ENCODE measurements at regions not wholly inside any gene's neighbourhood (a gene's known extent, or its start where the extent isn't known, plus 50 kb on each side); places are given as distances from the start of the nearest gene placed in this dataset.

DNA sequence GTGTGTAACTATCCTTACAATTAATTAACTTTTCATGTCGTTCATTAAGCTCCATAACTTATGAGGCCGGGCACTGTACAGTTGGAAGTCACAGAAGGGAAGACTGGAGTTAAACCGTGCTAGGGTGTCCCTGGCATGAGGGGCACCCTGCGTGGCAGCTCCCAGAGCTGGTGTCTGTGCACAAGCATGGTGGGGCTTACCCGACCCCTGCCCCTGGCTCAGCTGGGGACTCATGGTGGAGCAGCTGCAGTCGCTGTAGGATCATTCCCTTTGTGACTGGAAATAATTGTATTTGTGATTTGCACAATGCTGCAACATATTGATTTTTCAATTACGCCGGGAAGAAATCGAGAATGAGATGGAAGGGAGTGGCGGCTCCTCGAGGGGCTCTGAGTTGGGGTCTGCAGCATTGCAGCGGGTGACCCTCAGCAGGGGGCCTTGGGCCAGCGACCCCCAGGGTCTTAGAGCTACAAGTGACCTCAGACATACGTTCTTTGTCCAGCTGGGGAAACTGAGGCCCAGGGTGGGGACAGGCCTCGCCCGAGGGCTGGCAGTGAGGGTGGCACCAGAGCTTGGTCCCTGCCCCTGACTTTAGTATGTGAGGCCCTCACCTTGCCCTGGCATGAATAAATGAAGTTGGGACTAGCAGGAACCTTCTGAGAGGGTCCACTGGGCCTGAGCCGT, 125.4 kb downstream of the KIF26A start:
- no peaks in the 10 kb centered on the region for H3K79me2 ChIP-seq (ENCODE audit: insufficient read depth, low read length)
- BruUV-seq (replicated peaks): no TSS peak
- H3K4me1 ChIP-seq (ENCODE audit: control insufficient read depth in 1 of 2, insufficient read depth in 2 of 2, low read length in 2 of 2): no peaks in the 10 kb centered on the region
- H3K9ac ChIP-seq (ENCODE audit: low read length): no peak overlapping the region
- peaks cover 0 to 8% of the 10 kb centered on the region in 2 experiments; a peak in 1 of 4 replicates for H3K9me3 ChIP-seq (ENCODE audit: control insufficient read depth in 1 of 2, insufficient read depth in 1 of 2, low read depth in 1 of 2, low read length in 2 of 2)
- H2AFZ ChIP-seq (ENCODE audit: low read depth, low read length, poor library complexity, severe bottlenecking): no peak overlapping the region
- H3K4me2 ChIP-seq (ENCODE audit: low read length): no peak overlapping the region
- no peaks in the 10 kb centered on the region for H3K27me3 ChIP-seq (ENCODE audit: insufficient read depth, low read length)
- TF ChIP-seq, protein P1, sequence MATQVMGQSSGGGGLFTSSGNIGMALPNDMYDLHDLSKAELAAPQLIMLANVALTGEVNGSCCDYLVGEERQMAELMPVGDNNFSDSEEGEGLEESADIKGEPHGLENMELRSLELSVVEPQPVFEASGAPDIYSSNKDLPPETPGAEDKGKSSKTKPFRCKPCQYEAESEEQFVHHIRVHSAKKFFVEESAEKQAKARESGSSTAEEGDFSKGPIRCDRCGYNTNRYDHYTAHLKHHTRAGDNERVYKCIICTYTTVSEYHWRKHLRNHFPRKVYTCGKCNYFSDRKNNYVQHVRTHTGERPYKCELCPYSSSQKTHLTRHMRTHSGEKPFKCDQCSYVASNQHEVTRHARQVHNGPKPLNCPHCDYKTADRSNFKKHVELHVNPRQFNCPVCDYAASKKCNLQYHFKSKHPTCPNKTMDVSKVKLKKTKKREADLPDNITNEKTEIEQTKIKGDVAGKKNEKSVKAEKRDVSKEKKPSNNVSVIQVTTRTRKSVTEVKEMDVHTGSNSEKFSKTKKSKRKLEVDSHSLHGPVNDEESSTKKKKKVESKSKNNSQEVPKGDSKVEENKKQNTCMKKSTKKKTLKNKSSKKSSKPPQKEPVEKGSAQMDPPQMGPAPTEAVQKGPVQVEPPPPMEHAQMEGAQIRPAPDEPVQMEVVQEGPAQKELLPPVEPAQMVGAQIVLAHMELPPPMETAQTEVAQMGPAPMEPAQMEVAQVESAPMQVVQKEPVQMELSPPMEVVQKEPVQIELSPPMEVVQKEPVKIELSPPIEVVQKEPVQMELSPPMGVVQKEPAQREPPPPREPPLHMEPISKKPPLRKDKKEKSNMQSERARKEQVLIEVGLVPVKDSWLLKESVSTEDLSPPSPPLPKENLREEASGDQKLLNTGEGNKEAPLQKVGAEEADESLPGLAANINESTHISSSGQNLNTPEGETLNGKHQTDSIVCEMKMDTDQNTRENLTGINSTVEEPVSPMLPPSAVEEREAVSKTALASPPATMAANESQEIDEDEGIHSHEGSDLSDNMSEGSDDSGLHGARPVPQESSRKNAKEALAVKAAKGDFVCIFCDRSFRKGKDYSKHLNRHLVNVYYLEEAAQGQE (IDR thresholded peaks at IDR 0.05; ENCODE audit: low read depth): no peak
- TF ChIP-seq, protein P2, sequence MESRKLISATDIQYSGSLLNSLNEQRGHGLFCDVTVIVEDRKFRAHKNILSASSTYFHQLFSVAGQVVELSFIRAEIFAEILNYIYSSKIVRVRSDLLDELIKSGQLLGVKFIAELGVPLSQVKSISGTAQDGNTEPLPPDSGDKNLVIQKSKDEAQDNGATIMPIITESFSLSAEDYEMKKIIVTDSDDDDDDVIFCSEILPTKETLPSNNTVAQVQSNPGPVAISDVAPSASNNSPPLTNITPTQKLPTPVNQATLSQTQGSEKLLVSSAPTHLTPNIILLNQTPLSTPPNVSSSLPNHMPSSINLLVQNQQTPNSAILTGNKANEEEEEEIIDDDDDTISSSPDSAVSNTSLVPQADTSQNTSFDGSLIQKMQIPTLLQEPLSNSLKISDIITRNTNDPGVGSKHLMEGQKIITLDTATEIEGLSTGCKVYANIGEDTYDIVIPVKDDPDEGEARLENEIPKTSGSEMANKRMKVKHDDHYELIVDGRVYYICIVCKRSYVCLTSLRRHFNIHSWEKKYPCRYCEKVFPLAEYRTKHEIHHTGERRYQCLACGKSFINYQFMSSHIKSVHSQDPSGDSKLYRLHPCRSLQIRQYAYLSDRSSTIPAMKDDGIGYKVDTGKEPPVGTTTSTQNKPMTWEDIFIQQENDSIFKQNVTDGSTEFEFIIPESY (IDR thresholded peaks at IDR 0.05; ENCODE audit: extremely low read depth, insufficient replicate concordance, low read length): no peak
- no peak for TF ChIP-seq POLR2A (IDR thresholded peaks at IDR 0.05; ENCODE audit: borderline replicate concordance, extremely low read depth, insufficient read depth, insufficient read length)
- no peak for TF ChIP-seq ZNF274 (IDR thresholded peaks at IDR 0.05; ENCODE audit: low read depth, low read length)
- no peak for TF ChIP-seq RAD21 (IDR thresholded peaks at IDR 0.05; ENCODE audit: low read depth)
- no peak for TF ChIP-seq SRF (IDR thresholded peaks at IDR 0.05; ENCODE audit: low read depth)
- no peak for TF ChIP-seq JUND (IDR thresholded peaks at IDR 0.05)
- no peak for TF ChIP-seq CBX3 (IDR thresholded peaks at IDR 0.05; ENCODE audit: low read depth)
- TF ChIP-seq ZFX (IDR thresholded peaks at IDR 0.05): no peak
- no peak for TF ChIP-seq POLR2AphosphoS5 (IDR thresholded peaks at IDR 0.05; ENCODE audit: low read depth, low read length)
- TF ChIP-seq EZH2phosphoT487 (IDR thresholded peaks at IDR 0.05; ENCODE audit: borderline replicate concordance): no peak
- no peak for TF ChIP-seq EGR1 (IDR thresholded peaks at IDR 0.05; ENCODE audit: low read depth)
- TF ChIP-seq, protein P3, sequence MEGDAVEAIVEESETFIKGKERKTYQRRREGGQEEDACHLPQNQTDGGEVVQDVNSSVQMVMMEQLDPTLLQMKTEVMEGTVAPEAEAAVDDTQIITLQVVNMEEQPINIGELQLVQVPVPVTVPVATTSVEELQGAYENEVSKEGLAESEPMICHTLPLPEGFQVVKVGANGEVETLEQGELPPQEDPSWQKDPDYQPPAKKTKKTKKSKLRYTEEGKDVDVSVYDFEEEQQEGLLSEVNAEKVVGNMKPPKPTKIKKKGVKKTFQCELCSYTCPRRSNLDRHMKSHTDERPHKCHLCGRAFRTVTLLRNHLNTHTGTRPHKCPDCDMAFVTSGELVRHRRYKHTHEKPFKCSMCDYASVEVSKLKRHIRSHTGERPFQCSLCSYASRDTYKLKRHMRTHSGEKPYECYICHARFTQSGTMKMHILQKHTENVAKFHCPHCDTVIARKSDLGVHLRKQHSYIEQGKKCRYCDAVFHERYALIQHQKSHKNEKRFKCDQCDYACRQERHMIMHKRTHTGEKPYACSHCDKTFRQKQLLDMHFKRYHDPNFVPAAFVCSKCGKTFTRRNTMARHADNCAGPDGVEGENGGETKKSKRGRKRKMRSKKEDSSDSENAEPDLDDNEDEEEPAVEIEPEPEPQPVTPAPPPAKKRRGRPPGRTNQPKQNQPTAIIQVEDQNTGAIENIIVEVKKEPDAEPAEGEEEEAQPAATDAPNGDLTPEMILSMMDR (IDR thresholded peaks at IDR 0.05 in 2 of 3, conservative IDR thresholded peaks at IDR 0.05 in 1 of 3; ENCODE audit: borderline replicate concordance in 1 of 3, insufficient read depth in 1 of 3, low read depth in 2 of 3, low read length in 2 of 3): no peak
- TF ChIP-seq EZH2 (IDR thresholded peaks at IDR 0.05): no peak
- TF ChIP-seq FOSL1 (IDR thresholded peaks at IDR 0.05; ENCODE audit: low read depth): no peak
- no peak for TF ChIP-seq YY1 (IDR thresholded peaks at IDR 0.05; ENCODE audit: extremely low read depth, insufficient replicate concordance, low read depth, low read length)
- TF ChIP-seq, protein P4, sequence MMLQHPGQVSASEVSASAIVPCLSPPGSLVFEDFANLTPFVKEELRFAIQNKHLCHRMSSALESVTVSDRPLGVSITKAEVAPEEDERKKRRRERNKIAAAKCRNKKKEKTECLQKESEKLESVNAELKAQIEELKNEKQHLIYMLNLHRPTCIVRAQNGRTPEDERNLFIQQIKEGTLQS (IDR thresholded peaks at IDR 0.05): no peak
- no peak for TF ChIP-seq SIN3A (IDR thresholded peaks at IDR 0.05; ENCODE audit: low read depth)
- no peak for TF ChIP-seq TCF7L2 (IDR thresholded peaks at IDR 0.05; ENCODE audit: borderline replicate concordance, extremely low read depth, insufficient read depth, insufficient read length)
- H3K36me3 ChIP-seq (ENCODE audit: control insufficient read depth in 1 of 2, insufficient read depth in 2 of 2, low read length in 2 of 2): no peaks in the 10 kb centered on the region
- no peak overlapping the region for H3K27ac ChIP-seq (ENCODE audit: low read depth, low read length)
- DNase-seq (ENCODE audit: low read depth, low spot score): no peak
- H4K20me1 ChIP-seq (ENCODE audit: insufficient read depth): no peaks in the 10 kb centered on the region
- H3K4me3 ChIP-seq (replicated peaks in 1 of 2; ENCODE audit: low read depth in 1 of 2, low read length in 2 of 2): no peak overlapping the region
- ATAC-seq: no peak
- CTCF ChIA-PET: no interaction called here
- no peaks in the 10 kb centered on the region for H3K9me2 ChIP-seq (ENCODE audit: insufficient read depth)
- intact Hi-C loops (cut with micrococcal nuclease): no loop called here
- RAD21 ChIA-PET (ENCODE audit: low non-redundant PET in 1 of 2, low total read pairs in 2 of 2, uncharacterized antibody in 2 of 2, unreplicated experiment in 2 of 2): no interaction called here
- POLR2A ChIA-PET: no interaction called here
